Parathyroid adenoma (tissue), 2 donors: ENCODE measurements at regions not wholly inside any gene's neighbourhood (a gene's known extent, or its start where the extent isn't known, plus 50 kb on each side); places are given as distances from the start of the nearest gene placed in this dataset.
"Not testable (repeated sequence)": the region's sequence is repeated elsewhere in the genome, so short reads cannot be mapped to it uniquely, and the experiment has no call there.

Experiments used
- H2AFZ ChIP-seq: fragments of 300-600 bp; sonication (generic); one replicate; pipeline ENCODE4 v1.7.0; 2017; ENCODE audit warnings: antibody characterized with exemption, mild to moderate bottlenecking
- H3K27ac ChIP-seq: fragments of 300-600 bp; sonication (generic); one replicate; pipeline ENCODE4 v1.7.0; 2017
- H3K27me3 ChIP-seq: fragments of 300-600 bp; sonication (generic); one replicate; pipeline ENCODE4 v1.7.0; 2017; ENCODE audit warnings: low read length; ENCODE audit not compliant: control insufficient read depth, insufficient read depth
- H3K36me3 ChIP-seq: fragments of 300-600 bp; sonication (generic); one replicate; pipeline ENCODE4 v1.7.0; 2017; ENCODE audit warnings: low read length; ENCODE audit not compliant: control insufficient read depth, insufficient read depth
- H3K4me1 ChIP-seq: fragments of 300-600 bp; sonication (generic); one replicate; pipeline ENCODE4 v1.7.0; 2017; ENCODE audit warnings: control low read depth
- H3K4me2 ChIP-seq: fragments of 300-600 bp; sonication (generic); one replicate; pipeline ENCODE4 v1.7.0; 2017; ENCODE audit warnings: low read length
- H3K4me3 ChIP-seq: fragments of 300-600 bp; sonication (generic); one replicate; pipeline ENCODE4 v1.7.0; 2017; ENCODE audit warnings: low read depth, low read length
- H3K79me2 ChIP-seq: fragments of 300-600 bp; sonication (generic); one replicate; pipeline ENCODE4 v1.7.0; 2017; ENCODE audit warnings: control low read depth
- H3K9ac ChIP-seq: fragments of 300-600 bp; sonication (generic); one replicate; pipeline ENCODE4 v1.7.0; 2017; ENCODE audit warnings: mild to moderate bottlenecking
- H3K9me3 ChIP-seq: fragments of 300-600 bp; sonication (generic); one replicate; pipeline ENCODE4 v1.7.0; 2017; ENCODE audit warnings: low read length; ENCODE audit not compliant: control insufficient read depth
- TF ChIP-seq, protein P1 (sequence below): fragments of 300-600 bp; sonication (generic); IDR thresholded peaks from one replicate; pipeline ENCODE4 v1.7.0; 2017; ENCODE audit warnings: antibody characterized with exemption, mild to moderate bottlenecking
- donor health status: primary hyperparathyroidism.

GRCh38 chr6:28817808-28818145 is 106.0 kb downstream of the TRIM27 start:
- Histone ChIP-seq H3K9ac (no peak overlapping the region), H3K27me3 (peaks cover 10% of the 10 kb centered on the region), H3K4me3 (no peak overlapping the region), H3K36me3 (no peaks in the 10 kb centered on the region), H3K9me3 (no peaks in the 10 kb centered on the region), H3K4me2 (no peak overlapping the region), H3K27ac (no peak overlapping the region), H2AFZ (no peak overlapping the region), H3K79me2 (no peaks in the 10 kb centered on the region), H3K4me1 (no peaks in the 10 kb centered on the region)
- TF ChIP-seq, protein P1, sequence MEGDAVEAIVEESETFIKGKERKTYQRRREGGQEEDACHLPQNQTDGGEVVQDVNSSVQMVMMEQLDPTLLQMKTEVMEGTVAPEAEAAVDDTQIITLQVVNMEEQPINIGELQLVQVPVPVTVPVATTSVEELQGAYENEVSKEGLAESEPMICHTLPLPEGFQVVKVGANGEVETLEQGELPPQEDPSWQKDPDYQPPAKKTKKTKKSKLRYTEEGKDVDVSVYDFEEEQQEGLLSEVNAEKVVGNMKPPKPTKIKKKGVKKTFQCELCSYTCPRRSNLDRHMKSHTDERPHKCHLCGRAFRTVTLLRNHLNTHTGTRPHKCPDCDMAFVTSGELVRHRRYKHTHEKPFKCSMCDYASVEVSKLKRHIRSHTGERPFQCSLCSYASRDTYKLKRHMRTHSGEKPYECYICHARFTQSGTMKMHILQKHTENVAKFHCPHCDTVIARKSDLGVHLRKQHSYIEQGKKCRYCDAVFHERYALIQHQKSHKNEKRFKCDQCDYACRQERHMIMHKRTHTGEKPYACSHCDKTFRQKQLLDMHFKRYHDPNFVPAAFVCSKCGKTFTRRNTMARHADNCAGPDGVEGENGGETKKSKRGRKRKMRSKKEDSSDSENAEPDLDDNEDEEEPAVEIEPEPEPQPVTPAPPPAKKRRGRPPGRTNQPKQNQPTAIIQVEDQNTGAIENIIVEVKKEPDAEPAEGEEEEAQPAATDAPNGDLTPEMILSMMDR = no peak

DNA sequence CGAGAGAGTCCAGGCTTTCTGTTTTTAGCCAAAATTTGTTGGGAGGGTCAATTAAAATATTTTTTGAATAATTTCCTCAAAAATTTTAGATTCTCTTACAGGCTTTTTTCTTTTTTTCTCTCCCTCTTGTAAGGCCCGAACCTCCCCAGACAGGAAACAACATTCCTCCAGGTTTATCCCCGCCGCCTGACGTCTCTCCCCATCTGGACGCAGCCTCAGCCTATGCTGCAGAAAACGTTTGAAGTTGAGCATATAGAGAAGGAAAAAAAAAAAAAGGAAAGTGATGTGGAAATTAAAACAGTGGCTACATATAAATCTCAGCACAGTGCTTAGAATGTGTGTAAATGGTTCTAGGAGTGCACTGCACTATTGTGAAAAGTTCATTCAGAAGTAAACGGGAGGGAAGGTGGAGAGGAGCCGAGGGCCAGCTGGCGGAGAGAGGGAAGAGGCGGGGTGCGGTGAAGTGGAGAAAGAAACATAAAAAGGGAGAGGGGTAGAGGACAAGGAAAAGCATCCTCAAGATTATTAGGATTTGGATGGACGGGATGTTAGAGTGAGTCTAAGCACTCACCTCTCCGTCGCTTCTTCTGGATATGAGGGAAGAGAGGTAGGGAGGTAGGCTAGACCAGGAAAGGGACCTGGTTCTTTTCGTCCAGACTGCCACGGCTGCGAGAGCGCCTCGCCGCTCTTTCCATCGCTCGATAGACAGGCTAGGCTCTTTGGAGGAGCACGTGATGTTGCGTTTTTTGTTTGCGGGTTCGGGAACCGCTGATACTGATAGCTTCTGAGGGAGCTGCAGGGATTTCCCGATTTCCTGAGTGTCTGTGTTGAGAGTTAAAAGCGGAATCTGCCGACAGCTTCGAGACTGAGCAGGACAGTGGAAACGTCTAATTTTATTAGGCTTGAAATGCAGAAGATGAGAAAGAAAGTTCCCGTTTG is 98.7 kb downstream of the TRIM27 start:
- no peak overlapping the region for H3K27ac ChIP-seq
- H3K4me3 ChIP-seq = no peak overlapping the region
- TF ChIP-seq, protein P1 = no peak
- H3K36me3 ChIP-seq = no peaks in the 10 kb centered on the region
- H3K4me1 ChIP-seq = no peaks in the 10 kb centered on the region
- H2AFZ ChIP-seq = no peak overlapping the region
- H3K79me2 ChIP-seq = no peaks in the 10 kb centered on the region
- no peaks in the 10 kb centered on the region for H3K27me3 ChIP-seq
- H3K9me3 ChIP-seq = no peaks in the 10 kb centered on the region
- H3K4me2 ChIP-seq = no peak overlapping the region
- no peak overlapping the region for H3K9ac ChIP-seq

DNA sequence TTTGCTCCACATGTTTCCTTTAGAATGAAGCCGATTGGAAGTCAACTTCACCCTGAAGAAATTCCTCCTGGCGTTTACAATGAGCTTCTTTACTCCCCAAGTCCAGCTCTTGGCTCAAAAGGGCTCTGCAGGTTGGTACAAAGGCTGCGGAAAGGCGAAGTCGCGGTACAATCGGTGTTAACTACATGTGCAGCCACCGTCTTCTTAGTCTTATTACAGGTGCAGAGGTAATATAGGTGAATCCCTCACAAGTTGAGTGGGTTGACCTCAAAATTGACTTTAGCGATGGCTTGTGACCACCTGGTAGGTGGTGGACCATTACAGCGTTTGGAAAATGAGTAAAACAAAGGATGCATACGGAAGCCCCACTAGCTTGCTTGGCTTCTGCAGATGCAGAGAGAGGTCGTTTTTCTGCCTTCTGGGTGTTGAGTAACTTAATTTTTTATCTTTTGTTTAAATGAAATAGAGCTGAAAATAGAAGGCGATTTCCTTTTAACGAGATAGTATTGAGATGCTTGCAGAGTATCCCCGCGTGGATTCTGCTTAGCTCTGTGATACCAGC is 98.0 kb downstream of the TRIM27 start:
- H3K36me3 ChIP-seq = no peaks in the 10 kb centered on the region
- no peak overlapping the region for H3K4me3 ChIP-seq
- H3K9ac ChIP-seq = no peak overlapping the region
- no peaks in the 10 kb centered on the region for H3K4me1 ChIP-seq
- H3K79me2 ChIP-seq = no peaks in the 10 kb centered on the region
- no peak overlapping the region for H3K4me2 ChIP-seq
- H2AFZ ChIP-seq = no peak overlapping the region
- no peaks in the 10 kb centered on the region for H3K27me3 ChIP-seq
- no peaks in the 10 kb centered on the region for H3K9me3 ChIP-seq
- no peak overlapping the region for H3K27ac ChIP-seq
- TF ChIP-seq, protein P1 = no peak

GRCh38 chr6:28831683-28832082 is 92.1 kb downstream of the TRIM27 start:
- not testable (repeated sequence) for H3K79me2 ChIP-seq, H2AFZ ChIP-seq, H3K27ac ChIP-seq, H3K36me3 ChIP-seq, H3K9me3 ChIP-seq, H3K4me1 ChIP-seq, H3K4me2 ChIP-seq, H3K9ac ChIP-seq, H3K27me3 ChIP-seq, H3K4me3 ChIP-seq

DNA sequence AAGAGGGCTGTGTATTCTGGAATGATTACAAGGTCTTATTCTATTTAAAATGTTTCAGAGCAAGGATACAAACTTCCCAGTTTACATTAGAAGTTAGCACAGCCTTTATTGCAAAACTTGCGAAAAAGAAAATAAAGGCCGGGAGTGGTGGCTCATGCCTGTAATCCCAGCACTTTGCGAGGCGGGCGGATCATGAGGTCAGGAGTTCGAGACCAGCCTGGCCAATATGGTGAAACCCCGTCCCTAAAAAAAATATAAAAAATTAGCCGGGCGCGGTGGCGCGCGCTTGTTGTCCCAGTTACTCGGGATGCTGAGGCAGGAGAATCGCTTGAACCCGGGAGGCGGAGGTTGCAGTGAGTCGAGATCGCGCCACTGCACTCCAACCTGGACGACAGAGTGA is 87.1 kb downstream of the TRIM27 start:
- not testable (repeated sequence) for H3K27ac ChIP-seq, H3K9me3 ChIP-seq, H3K4me2 ChIP-seq, H3K9ac ChIP-seq, H3K79me2 ChIP-seq, H2AFZ ChIP-seq, H3K27me3 ChIP-seq, H3K36me3 ChIP-seq, H3K4me1 ChIP-seq
- peak overlapping the region; percentile 81 for H3K4me3 ChIP-seq
